A549 (cell line): ENCODE measurements at regions not wholly inside any gene's neighbourhood (a gene's known extent, or its start where the extent isn't known, plus 50 kb on each side); places are given as distances from the start of the nearest gene placed in this dataset.

ENCODE experiments used
- CHD4 ChIP-seq: fragments of 200-600 bp; sonication (generic); IDR thresholded peaks from 2 replicates; pipeline ENCODE4 v1.6.1; 2016; ENCODE audit warnings: antibody characterized with exemption, mild to moderate bottlenecking, borderline replicate concordance
- CTCF ChIP-seq: fragments of >200 bp; sonication (Bioruptor Twin); formaldehyde crosslinking; IDR thresholded peaks from 3 replicates; pipeline ENCODE4 v1.5.1; 2016
- ELK1 ChIP-seq: fragments of 150-350 bp; IDR thresholded peaks from 2 replicates; pipeline ENCODE4 v1.6.1; 2014; ENCODE audit warnings: low read depth, mild to moderate bottlenecking, low read length
- HMGXB4 ChIP-seq: fragments of 250-450 bp; sonication (Bioruptor Pico); IDR thresholded peaks from 2 replicates; pipeline ENCODE4 v1.5.0; 2021; ENCODE audit warnings: mild to moderate bottlenecking, moderate library complexity, borderline replicate concordance
- MYC ChIP-seq: IDR thresholded peaks from 2 replicates; pipeline ENCODE4 v1.6.1; 2012; ENCODE audit warnings: mild to moderate bottlenecking, inconsistent platforms, low read length, improper control_type of control experiment, borderline replicate concordance
- POLR2A ChIP-seq: IDR thresholded peaks from 2 replicates; pipeline ENCODE4 v1.6.1; 2012; ENCODE audit warnings: mild to moderate bottlenecking, low read length
- SREBF2 ChIP-seq: fragments of 450-650 bp; IDR thresholded peaks from 2 replicates; pipeline ENCODE4 v1.6.1; 2014; ENCODE audit warnings: mild to moderate bottlenecking, moderate library complexity
- USF2 ChIP-seq: fragments of 450-650 bp; IDR thresholded peaks from 2 replicates; pipeline ENCODE4 v1.6.1; 2014; ENCODE audit warnings: antibody characterized with exemption
- ZC3H11A ChIP-seq: fragments of 450-650 bp; IDR thresholded peaks from 2 replicates; pipeline ENCODE4 v1.6.1; 2014; ENCODE audit warnings: antibody characterized with exemption, mild to moderate bottlenecking
- ZSCAN20 ChIP-seq: fragments of 250-450 bp; sonication (Bioruptor Pico); IDR thresholded peaks from 2 replicates; pipeline ENCODE4 v1.8.0; 2022; ENCODE audit warnings: mild to moderate bottlenecking, moderate library complexity

- TF ChIP-seq POLR2A: no peak
- TF ChIP-seq CTCF: no peak
- no peak for TF ChIP-seq MYC
- no peak for TF ChIP-seq CHD4
- TF ChIP-seq USF2: no peak
- TF ChIP-seq ZSCAN20: no peak
- no peak for TF ChIP-seq HMGXB4 (CRISPR knock-in tag)
- no peak for TF ChIP-seq ELK1
- no peak for TF ChIP-seq ZC3H11A
- TF ChIP-seq SREBF2: no peak
Observed at GRCh38 chr10:63829020-63829419, 307.8 kb downstream of the REEP3 start.
